HepG2 (cell line): ENCODE measurements at regions not wholly inside any gene's neighbourhood (a gene's known extent, or its start where the extent isn't known, plus 50 kb on each side); places are given as distances from the start of the nearest gene placed in this dataset.

Source experiments
- EZH2 ChIP-seq: conservative IDR thresholded peaks from 2 replicates; pipeline ENCODE4 v1.6.1; 2012; ENCODE audit warnings: mild to moderate bottlenecking, low read depth, low read length, moderate library complexity
- ZBTB26 ChIP-seq: IDR thresholded peaks from 2 replicates; pipeline ENCODE4 v1.6.1; 2016; ENCODE audit warnings: missing compliant biosample characterization, missing genetic modification reagents, borderline replicate concordance
- ZNF547 ChIP-seq: sonication (generic); formaldehyde crosslinking; IDR thresholded peaks from 2 replicates; pipeline ENCODE4 v1.5.1; 2020; ENCODE audit warnings: mild to moderate bottlenecking, missing genetic modification reagents

DNA sequence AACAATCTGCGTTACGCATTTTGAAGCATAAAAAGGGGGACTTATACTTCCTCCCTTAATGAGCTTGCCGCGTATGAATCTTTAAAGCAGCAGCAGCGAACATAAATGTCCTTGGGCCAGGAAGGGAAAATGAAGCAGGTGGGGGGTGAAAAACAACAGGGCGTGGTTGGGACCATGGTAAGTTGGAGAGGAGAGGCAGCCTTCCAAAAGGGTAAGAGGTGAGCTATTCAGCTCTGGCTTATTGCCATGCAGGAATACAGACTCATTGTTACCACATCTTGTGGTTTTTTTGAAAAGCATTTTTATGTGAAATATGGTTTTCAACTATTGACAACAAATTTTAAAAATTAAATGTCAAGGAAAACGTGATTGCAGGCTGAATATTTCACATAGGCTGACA, 710.7 kb upstream of the FAM241A start:
- TF ChIP-seq EZH2 (no peak), ZNF547 (CRISPR knock-in tag) (no peak), ZBTB26 (no peak)
